ENCODE measurements at regions not wholly inside any gene's neighbourhood (a gene's known extent, or its start where the extent isn't known, plus 50 kb on each side); places are given as distances from the start of the nearest gene placed in this dataset.
"Not testable (repeated sequence)": the region's sequence is repeated elsewhere in the genome, so short reads cannot be mapped to it uniquely, and the experiment has no call there.

DNA sequence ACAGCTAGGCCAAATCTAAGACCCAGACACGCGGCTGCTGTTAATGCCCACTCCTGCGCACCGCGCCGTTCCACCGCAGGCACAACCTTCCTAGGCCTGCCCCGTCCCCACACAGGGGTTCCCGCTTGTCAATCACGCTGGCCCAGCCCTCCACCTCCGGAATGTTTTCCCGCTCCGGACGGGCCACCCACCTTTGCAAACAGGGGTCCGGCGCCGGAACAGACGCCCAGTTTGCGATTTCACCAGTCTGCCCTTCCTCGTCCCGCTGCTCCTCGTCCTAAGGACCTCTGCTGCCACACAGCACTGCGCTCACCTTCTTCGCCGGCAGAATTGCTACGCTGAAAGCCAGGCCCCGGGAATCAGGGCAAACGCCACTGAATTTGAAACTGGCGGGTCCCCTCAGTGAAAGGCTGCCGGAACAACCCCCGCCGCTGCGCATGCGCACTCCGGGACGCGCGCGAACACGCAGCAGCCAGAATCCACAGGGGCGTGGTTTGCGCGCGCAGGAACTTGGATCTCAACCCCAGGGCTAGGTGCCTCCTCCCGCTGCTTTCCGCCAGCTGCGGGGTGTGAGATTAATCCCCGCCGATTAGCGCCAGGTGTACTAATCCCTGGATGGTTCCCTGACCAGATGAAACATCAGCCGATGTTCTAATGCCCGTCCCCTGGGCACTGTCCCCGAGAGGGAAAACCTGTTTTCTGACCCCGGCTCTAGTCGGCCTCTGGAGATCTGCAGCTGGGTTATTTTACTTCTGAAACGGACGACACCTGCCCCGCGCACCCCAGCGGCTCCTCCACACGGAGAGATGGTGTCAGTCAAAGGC, 159.7 kb downstream of the KLRB1 start:
- DNase-seq (ENCODE audit: low read depth, low spot score) (peak; percentile 35), ATAC-seq (peak; percentile 80), FAIRE-seq (peak; percentile 94)
- peak overlapping the region; percentile 61 for H3K27ac ChIP-seq (ENCODE audit: control insufficient read depth, insufficient read depth)
- SMC1A ChIA-PET (ENCODE audit: uncharacterized antibody, unreplicated experiment): interaction anchor here (1.1 kb wide), 1 partner anchor 116 kb away, joined by 3 read pairs; no protein-coding TSS in a partner anchor
- RAD21 ChIA-PET (ENCODE audit: unreplicated experiment): interaction anchor here (1.0 kb wide), 1 partner anchor 167 kb away, joined by 3 read pairs; no protein-coding TSS in a partner anchor
- H3K4me2 ChIP-seq (ENCODE audit: control insufficient read depth, insufficient read depth): peak overlapping the region; percentile 71
- BruUV-seq (replicated peaks); H3K79me2 ChIP-seq (ENCODE audit: control insufficient read depth, insufficient read depth, low read length); H3K36me3 ChIP-seq (ENCODE audit: control insufficient read depth in 2 of 2, insufficient read depth in 2 of 2, low read length in 1 of 2); H3K4me1 ChIP-seq (ENCODE audit: control insufficient read depth, insufficient read depth, low read length); H4K20me1 ChIP-seq (ENCODE audit: control insufficient read depth, insufficient read depth); CTCF ChIA-PET; in situ Hi-C loops (cut with MboI); H3K27me3 ChIP-seq (replicated peaks in 1 of 2; ENCODE audit: control insufficient read depth in 2 of 2, insufficient read depth in 2 of 2, low read length in 1 of 2); intact Hi-C loops (cut with micrococcal nuclease; ENCODE audit: unreplicated experiment); H3K9me3 ChIP-seq (replicated peaks; ENCODE audit: control insufficient read depth, insufficient read depth, low read length): not testable (repeated sequence)
- H2AFZ ChIP-seq (ENCODE audit: control insufficient read depth, low read depth, low read length): peak overlapping the region; percentile 95
- WGBS (ENCODE audit: insufficient coverage, insufficient replicate concordance, low lambda C conversion rate, missing lambda C conversion rate): 2% methylated on average over 52 of the region's 61 CpGs
- POLR2A ChIA-PET: interaction anchor here (0.6 kb wide), 1 partner anchor 1178 kb away, joined by 3 read pairs; no protein-coding TSS in a partner anchor
- H3K9ac ChIP-seq (ENCODE audit: control insufficient read depth, insufficient read depth, low read length): peak overlapping the region; percentile 71; the same call in 1 of the 2 replicates
- H3K4me3 ChIP-seq: peak overlapping the region; percentile 73
- peak; percentile 48; the same call in 1 of the 2 replicates for TF ChIP-seq RB1 (IDR thresholded peaks at IDR 0.05; ENCODE audit: borderline replicate concordance)
- peak; percentile 51; the same call in 1 of the 2 replicates for TF ChIP-seq GABPA (IDR thresholded peaks at IDR 0.05; ENCODE audit: low read depth)
- TF ChIP-seq, protein P1, sequence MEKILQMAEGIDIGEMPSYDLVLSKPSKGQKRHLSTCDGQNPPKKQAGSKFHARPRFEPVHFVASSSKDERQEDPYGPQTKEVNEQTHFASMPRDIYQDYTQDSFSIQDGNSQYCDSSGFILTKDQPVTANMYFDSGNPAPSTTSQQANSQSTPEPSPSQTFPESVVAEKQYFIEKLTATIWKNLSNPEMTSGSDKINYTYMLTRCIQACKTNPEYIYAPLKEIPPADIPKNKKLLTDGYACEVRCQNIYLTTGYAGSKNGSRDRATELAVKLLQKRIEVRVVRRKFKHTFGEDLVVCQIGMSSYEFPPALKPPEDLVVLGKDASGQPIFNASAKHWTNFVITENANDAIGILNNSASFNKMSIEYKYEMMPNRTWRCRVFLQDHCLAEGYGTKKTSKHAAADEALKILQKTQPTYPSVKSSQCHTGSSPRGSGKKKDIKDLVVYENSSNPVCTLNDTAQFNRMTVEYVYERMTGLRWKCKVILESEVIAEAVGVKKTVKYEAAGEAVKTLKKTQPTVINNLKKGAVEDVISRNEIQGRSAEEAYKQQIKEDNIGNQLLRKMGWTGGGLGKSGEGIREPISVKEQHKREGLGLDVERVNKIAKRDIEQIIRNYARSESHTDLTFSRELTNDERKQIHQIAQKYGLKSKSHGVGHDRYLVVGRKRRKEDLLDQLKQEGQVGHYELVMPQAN (conservative IDR thresholded peaks at IDR 0.05): peak; percentile 79
- TF ChIP-seq TAF1 (IDR thresholded peaks at IDR 0.05; ENCODE audit: borderline replicate concordance, low read depth, low read length): peak; percentile 14; the same call in 1 of the 2 replicates
- TF ChIP-seq, protein P2, sequence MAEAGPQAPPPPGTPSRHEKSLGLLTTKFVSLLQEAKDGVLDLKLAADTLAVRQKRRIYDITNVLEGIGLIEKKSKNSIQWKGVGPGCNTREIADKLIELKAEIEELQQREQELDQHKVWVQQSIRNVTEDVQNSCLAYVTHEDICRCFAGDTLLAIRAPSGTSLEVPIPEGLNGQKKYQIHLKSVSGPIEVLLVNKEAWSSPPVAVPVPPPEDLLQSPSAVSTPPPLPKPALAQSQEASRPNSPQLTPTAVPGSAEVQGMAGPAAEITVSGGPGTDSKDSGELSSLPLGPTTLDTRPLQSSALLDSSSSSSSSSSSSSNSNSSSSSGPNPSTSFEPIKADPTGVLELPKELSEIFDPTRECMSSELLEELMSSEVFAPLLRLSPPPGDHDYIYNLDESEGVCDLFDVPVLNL (IDR thresholded peaks at IDR 0.05; ENCODE audit: low read depth, low read length): peak; percentile 82
- TF ChIP-seq, protein P3, sequence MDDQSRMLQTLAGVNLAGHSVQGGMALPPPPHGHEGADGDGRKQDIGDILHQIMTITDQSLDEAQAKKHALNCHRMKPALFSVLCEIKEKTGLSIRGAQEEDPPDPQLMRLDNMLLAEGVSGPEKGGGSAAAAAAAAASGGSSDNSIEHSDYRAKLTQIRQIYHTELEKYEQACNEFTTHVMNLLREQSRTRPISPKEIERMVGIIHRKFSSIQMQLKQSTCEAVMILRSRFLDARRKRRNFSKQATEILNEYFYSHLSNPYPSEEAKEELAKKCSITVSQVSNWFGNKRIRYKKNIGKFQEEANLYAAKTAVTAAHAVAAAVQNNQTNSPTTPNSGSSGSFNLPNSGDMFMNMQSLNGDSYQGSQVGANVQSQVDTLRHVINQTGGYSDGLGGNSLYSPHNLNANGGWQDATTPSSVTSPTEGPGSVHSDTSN (IDR thresholded peaks at IDR 0.05; ENCODE audit: insufficient replicate concordance, low read depth, low read length): peak; percentile 74
- peak; percentile 89; the same call in 1 of the 2 replicates for TF ChIP-seq SIN3A (IDR thresholded peaks at IDR 0.05; ENCODE audit: low read depth, low read length)
- 0 out of 2 replicates have a peak, but pooled peaks have one; percentile 29 for TF ChIP-seq NRF1 (conservative IDR thresholded peaks at IDR 0.05; ENCODE audit: low read depth, low read length)

DNA sequence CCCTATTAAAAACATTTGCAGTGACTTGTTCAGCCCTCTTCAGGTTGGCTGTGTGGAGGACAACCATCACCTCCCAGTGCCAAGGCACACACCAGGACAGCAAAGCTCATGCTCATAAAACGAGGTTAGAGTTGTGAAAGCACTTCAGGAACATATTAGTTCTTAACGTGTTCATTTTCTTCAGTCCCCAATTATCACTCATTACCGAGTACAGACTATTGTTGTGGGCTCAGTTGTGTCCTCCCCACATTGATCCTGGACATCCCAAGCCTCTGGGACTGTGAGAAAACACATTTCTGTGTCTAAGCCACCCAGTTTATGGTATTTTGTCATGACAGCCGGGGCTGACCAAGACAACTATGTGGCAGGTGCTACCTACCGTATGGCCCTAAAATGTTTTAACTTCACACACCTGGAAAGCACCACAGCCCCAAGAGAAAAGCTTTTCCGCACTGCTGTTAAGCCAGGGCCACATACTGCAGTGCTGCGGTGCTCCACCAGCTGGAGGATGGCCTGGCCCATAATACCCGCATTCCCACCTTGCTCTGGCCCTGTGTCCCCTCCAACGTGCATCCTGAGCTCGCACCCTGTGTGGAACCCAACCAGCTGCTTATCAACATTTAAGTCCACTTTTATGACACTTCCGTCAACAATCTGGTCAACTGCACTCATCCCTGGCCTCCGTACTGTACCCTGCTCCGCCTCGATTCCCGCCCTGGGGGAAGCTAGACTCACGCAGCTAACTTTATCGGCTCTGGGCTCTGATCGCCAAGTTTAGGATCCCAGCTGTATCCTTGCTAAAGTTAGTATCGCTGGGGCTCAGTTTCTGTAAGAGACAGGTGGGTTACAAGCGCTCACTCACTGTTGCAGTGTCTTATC, 160.6 kb downstream of the KLRB1 start:
- H3K9me3 ChIP-seq (replicated peaks; ENCODE audit: control insufficient read depth, insufficient read depth, low read length); POLR2A ChIA-PET; intact Hi-C loops (cut with micrococcal nuclease; ENCODE audit: unreplicated experiment); H4K20me1 ChIP-seq (ENCODE audit: control insufficient read depth, insufficient read depth); H3K4me1 ChIP-seq (ENCODE audit: control insufficient read depth, insufficient read depth, low read length); in situ Hi-C loops (cut with MboI); H3K36me3 ChIP-seq (ENCODE audit: control insufficient read depth in 2 of 2, insufficient read depth in 2 of 2, low read length in 1 of 2); DNase-seq (ENCODE audit: low read depth, low spot score); RAD21 ChIA-PET (ENCODE audit: unreplicated experiment); BruUV-seq (replicated peaks); SMC1A ChIA-PET (ENCODE audit: uncharacterized antibody, unreplicated experiment); H3K79me2 ChIP-seq (ENCODE audit: control insufficient read depth, insufficient read depth, low read length); H3K9ac ChIP-seq (ENCODE audit: control insufficient read depth, insufficient read depth, low read length); FAIRE-seq; CTCF ChIA-PET; H3K27me3 ChIP-seq (replicated peaks in 1 of 2; ENCODE audit: control insufficient read depth in 2 of 2, insufficient read depth in 2 of 2, low read length in 1 of 2); H2AFZ ChIP-seq (ENCODE audit: control insufficient read depth, low read depth, low read length): not testable (repeated sequence)
- 4% methylated on average over 17 of the region's 20 CpGs for WGBS (ENCODE audit: insufficient coverage, insufficient replicate concordance, low lambda C conversion rate, missing lambda C conversion rate)
- ATAC-seq: peak; percentile 39
- peak overlapping the region; percentile 61 for H3K27ac ChIP-seq (ENCODE audit: control insufficient read depth, insufficient read depth)
- peak overlapping the region; percentile 44; the same call in 1 of the 2 replicates for H3K4me2 ChIP-seq (ENCODE audit: control insufficient read depth, insufficient read depth)
- H3K4me3 ChIP-seq: peak overlapping the region; percentile 73
